Hepatocyte (in vitro differentiated cells): ENCODE measurements at regions not wholly inside any gene's neighbourhood (a gene's known extent, or its start where the extent isn't known, plus 50 kb on each side); places are given as distances from the start of the nearest gene placed in this dataset.

Experiments
- CTCF ChIP-seq: fragments of 200-600 bp; sonication (generic); IDR thresholded peaks from 2 replicates; pipeline ENCODE4 v1.5.1; 2016; ENCODE audit warnings: antibody characterized with exemption, mild to moderate bottlenecking; ENCODE audit not compliant: poor library complexity
- EZH2 ChIP-seq: fragments of 200-600 bp; sonication (generic); IDR thresholded peaks from 2 replicates; pipeline ENCODE4 v1.6.1; 2016; ENCODE audit warnings: antibody characterized with exemption, mild to moderate bottlenecking, borderline replicate concordance

GRCh38 chr9:126205845-126206498 is 120.7 kb upstream of the MVB12B start:
- TF ChIP-seq CTCF (no peak), EZH2 (no peak)
